ENCODE measurements at regions not wholly inside any gene's neighbourhood (a gene's known extent, or its start where the extent isn't known, plus 50 kb on each side); places are given as distances from the start of the nearest gene placed in this dataset.

DNA sequence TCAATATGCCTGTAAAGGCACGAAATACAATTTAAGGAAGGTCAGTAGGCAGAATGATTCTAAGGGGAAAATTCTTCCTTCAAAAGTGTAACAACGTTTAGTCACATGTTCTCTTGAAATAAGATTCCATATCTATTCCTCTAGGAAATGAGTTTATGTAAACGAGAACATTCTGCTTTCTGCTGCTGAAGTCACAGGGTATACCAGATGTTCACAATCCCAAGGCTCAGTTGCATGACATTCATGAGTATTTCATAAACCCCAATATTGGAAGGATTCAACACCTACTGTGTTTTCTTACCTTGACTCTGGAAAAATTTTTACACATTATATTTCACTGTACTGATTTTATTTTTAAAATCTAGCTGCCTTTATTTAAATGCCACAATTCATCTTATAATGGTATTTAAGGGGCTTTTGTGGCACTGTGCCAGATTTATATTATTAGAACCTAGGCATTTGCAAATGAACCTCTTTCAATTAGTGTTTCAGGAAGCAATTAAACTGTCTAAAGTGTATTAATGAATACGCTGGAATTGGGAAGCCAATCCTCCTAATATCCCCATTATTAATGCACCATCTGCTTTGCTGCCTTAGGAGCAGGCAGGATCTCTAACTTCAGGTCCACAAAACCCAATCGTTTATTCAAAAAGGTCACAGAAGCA lies 542.6 kb upstream of the KLHL29 start:
- Histone ChIP-seq H3K4me1 (ENCODE audit: control insufficient read depth, insufficient read depth, low read length) (no peaks in the 10 kb centered on the region), H3K27ac (ENCODE audit: low read depth, low read length) (no peak overlapping the region), H3K36me3 (ENCODE audit: control insufficient read depth, insufficient read depth, low read length) (no peaks in the 10 kb centered on the region), H3K4me3 (ENCODE audit: low read depth, low read length) (no peak overlapping the region), H3K9me3 (ENCODE audit: control insufficient read depth, insufficient read depth, low read depth, low read length) (no peaks in the 10 kb centered on the region), H3K9ac (ENCODE audit: low read length) (no peak overlapping the region), H3K27me3 (ENCODE audit: control insufficient read depth, insufficient read depth, low read length) (no peaks in the 10 kb centered on the region)

GRCh38 chr2:22843919-22844537 lies 541.0 kb upstream of the KLHL29 start:
- H3K4me1 ChIP-seq (ENCODE audit: control insufficient read depth, insufficient read depth, low read length), result no peaks in the 10 kb centered on the region

DNA sequence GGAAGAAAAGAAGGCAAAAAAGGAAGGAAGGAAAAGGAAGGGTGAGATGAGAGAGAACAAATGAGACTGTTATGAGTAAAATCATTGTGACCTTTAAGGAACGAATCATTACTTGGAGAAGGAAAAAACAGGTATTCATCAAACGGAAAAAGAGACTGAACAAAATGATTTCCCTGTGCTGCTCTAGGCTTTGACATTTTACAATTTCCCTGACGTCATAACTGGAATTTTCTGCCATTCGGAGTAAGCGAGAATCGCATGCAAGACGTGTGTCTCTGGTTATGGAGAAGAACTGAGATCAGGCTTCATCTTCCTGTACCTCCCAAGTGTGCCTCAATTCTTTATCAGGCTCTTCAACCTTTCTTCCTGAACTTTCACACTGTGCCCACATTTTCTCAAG lies 534.7 kb upstream of the KLHL29 start:
- Histone ChIP-seq H3K9ac (ENCODE audit: low read length) (no peak overlapping the region), H3K27me3 (ENCODE audit: control insufficient read depth, insufficient read depth, low read length) (no peaks in the 10 kb centered on the region), H3K27ac (ENCODE audit: low read depth, low read length) (no peak overlapping the region), H3K4me3 (ENCODE audit: low read depth, low read length) (no peak overlapping the region), H3K36me3 (ENCODE audit: control insufficient read depth, insufficient read depth, low read length) (no peaks in the 10 kb centered on the region), H3K9me3 (ENCODE audit: control insufficient read depth, insufficient read depth, low read depth, low read length) (peaks cover 10% of the 10 kb centered on the region), H3K4me1 (ENCODE audit: control insufficient read depth, insufficient read depth, low read length) (no peaks in the 10 kb centered on the region)

More at GRCh38 chr2:22843919-22844537, 541.0 kb upstream of the KLHL29 start:
- Histone ChIP-seq H3K4me3 (ENCODE audit: low read depth, low read length) (no peak overlapping the region), H3K27me3 (ENCODE audit: control insufficient read depth, insufficient read depth, low read length) (no peaks in the 10 kb centered on the region), H3K36me3 (ENCODE audit: control insufficient read depth, insufficient read depth, low read length) (no peaks in the 10 kb centered on the region), H3K9ac (ENCODE audit: low read length) (no peak overlapping the region), H3K27ac (ENCODE audit: low read depth, low read length) (no peak overlapping the region), H3K9me3 (ENCODE audit: control insufficient read depth, insufficient read depth, low read depth, low read length) (no peaks in the 10 kb centered on the region)

GRCh38 chr2:22854588-22854987 lies 530.4 kb upstream of the KLHL29 start:
- H3K4me3 ChIP-seq (ENCODE audit: low read depth, low read length), result no peak overlapping the region

DNA sequence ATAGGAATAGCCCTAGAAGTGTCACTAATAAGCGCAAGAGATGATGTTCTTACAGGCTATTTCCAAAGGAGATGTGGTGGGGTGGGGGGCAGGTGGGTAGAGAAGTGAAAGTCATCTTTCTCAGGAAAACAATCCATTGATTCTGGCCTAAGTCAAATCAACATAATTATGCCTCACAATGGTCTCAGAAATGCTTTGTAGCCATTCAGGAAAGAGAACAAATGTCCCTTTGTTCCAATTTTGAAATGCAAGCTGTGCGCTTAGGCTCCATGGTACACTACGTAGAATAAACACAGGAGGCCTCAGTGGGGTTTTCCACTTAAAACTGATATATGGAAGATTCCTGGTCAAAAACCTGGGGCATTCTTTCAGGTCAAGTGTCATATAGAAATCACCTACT lies 529.9 kb upstream of the KLHL29 start:
- no peak overlapping the region for H3K9ac ChIP-seq (ENCODE audit: low read length)
- no peaks in the 10 kb centered on the region for H3K27me3 ChIP-seq (ENCODE audit: control insufficient read depth, insufficient read depth, low read length)
- H3K4me3 ChIP-seq (ENCODE audit: low read depth, low read length), result no peak overlapping the region
- no peak overlapping the region for H3K27ac ChIP-seq (ENCODE audit: low read depth, low read length)
- peaks cover 12% of the 10 kb centered on the region for H3K9me3 ChIP-seq (ENCODE audit: control insufficient read depth, insufficient read depth, low read depth, low read length)
- H3K4me1 ChIP-seq (ENCODE audit: control insufficient read depth, insufficient read depth, low read length), result no peaks in the 10 kb centered on the region
- H3K36me3 ChIP-seq (ENCODE audit: control insufficient read depth, insufficient read depth, low read length), result no peaks in the 10 kb centered on the region

More at GRCh38 chr2:22854588-22854987, 530.4 kb upstream of the KLHL29 start:
- Histone ChIP-seq H3K27me3 (ENCODE audit: control insufficient read depth, insufficient read depth, low read length) (no peaks in the 10 kb centered on the region), H3K36me3 (ENCODE audit: control insufficient read depth, insufficient read depth, low read length) (no peaks in the 10 kb centered on the region), H3K27ac (ENCODE audit: low read depth, low read length) (no peak overlapping the region), H3K9ac (ENCODE audit: low read length) (no peak overlapping the region), H3K9me3 (ENCODE audit: control insufficient read depth, insufficient read depth, low read depth, low read length) (peaks cover 10% of the 10 kb centered on the region), H3K4me1 (ENCODE audit: control insufficient read depth, insufficient read depth, low read length) (no peaks in the 10 kb centered on the region)

DNA sequence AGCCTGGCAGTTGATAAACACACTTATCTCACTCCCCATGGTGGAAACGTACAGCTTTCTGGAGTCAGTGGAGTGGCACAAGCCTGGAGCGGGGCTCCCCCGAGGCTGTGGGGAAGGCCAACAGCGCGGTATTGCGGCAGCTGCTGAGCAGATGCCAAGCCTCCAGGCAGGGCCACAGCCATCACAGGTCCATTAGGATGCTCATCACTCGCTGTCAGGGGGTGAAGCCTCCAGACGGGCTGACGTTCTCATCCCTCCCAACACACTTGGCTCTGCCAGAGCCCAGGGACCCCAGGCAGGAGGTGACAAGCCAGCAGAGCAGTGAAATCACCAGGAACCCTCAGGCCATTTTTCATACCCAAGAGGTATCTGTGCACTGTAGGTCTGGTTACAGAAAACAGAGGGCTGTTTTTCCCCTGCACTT lies 529.2 kb upstream of the KLHL29 start:
- Histone ChIP-seq H3K9me3 (ENCODE audit: control insufficient read depth, insufficient read depth, low read depth, low read length) (peaks cover 18% of the 10 kb centered on the region), H3K27ac (ENCODE audit: low read depth, low read length) (no peak overlapping the region), H3K9ac (ENCODE audit: low read length) (no peak overlapping the region), H3K27me3 (ENCODE audit: control insufficient read depth, insufficient read depth, low read length) (no peaks in the 10 kb centered on the region), H3K36me3 (ENCODE audit: control insufficient read depth, insufficient read depth, low read length) (no peaks in the 10 kb centered on the region), H3K4me3 (ENCODE audit: low read depth, low read length) (no peak overlapping the region), H3K4me1 (ENCODE audit: control insufficient read depth, insufficient read depth, low read length) (no peaks in the 10 kb centered on the region)

DNA sequence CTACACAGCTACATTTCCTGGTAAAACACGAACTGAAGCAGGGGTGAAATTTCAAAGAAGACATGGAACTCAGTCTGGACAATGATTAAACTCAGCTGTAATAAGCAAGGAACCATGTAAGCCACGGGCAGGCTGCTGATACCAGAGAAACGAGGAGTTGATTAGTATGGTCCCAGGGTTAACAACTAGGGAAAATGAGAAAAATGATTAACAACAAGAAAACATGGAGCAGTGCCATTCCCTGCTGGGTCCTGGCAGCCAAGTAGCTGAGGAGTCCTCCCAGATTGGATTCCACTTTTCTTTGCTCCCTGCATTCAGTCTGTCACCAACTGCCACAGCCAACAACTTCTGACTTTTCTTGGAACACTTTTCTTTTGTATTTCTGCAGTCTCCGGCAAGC lies 517.0 kb upstream of the KLHL29 start:
- Histone ChIP-seq H3K4me1 (ENCODE audit: control insufficient read depth, insufficient read depth, low read length) (no peaks in the 10 kb centered on the region), H3K4me3 (ENCODE audit: low read depth, low read length) (no peak overlapping the region), H3K9ac (ENCODE audit: low read length) (no peak overlapping the region), H3K9me3 (ENCODE audit: control insufficient read depth, insufficient read depth, low read depth, low read length) (no peaks in the 10 kb centered on the region), H3K27me3 (ENCODE audit: control insufficient read depth, insufficient read depth, low read length) (no peaks in the 10 kb centered on the region), H3K27ac (ENCODE audit: low read depth, low read length) (no peak overlapping the region), H3K36me3 (ENCODE audit: control insufficient read depth, insufficient read depth, low read length) (no peaks in the 10 kb centered on the region)

DNA sequence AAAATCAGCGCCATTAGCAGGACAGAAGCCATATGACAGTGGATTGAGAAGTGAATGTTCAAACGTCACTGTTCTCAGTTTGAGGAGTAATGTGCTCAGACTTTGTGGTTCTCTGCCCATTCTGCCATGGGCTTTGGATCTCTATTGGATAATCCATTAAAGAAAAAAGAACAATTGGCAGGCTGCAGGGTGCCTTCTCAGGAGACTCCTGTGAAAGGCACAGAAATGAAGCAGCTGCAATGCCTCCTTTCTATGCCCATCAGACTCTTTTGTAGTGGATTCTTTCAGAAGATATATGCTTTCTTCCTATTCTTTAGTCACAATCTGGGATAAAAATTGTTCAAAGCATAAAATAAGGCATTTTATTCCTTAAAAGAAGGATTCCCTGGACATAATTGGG lies 506.9 kb upstream of the KLHL29 start:
- Histone ChIP-seq H3K4me1 (ENCODE audit: control insufficient read depth, insufficient read depth, low read length) (peaks cover 6% of the 10 kb centered on the region; the same call in 1 of the 2 replicates), H3K36me3 (ENCODE audit: control insufficient read depth, insufficient read depth, low read length) (no peaks in the 10 kb centered on the region), H3K9me3 (ENCODE audit: control insufficient read depth, insufficient read depth, low read depth, low read length) (0 out of 2 replicates have a peak, but pooled peaks cover 2% of the 10 kb centered on the region), H3K27ac (ENCODE audit: low read depth, low read length) (no peak overlapping the region), H3K9ac (ENCODE audit: low read length) (no peak overlapping the region), H3K4me3 (ENCODE audit: low read depth, low read length) (no peak overlapping the region), H3K27me3 (ENCODE audit: control insufficient read depth, insufficient read depth, low read length) (no peaks in the 10 kb centered on the region)

- peaks cover 6% of the 10 kb centered on the region; the same call in 1 of the 2 replicates for H3K9me3 ChIP-seq (ENCODE audit: control insufficient read depth, insufficient read depth, low read depth, low read length)
- H3K36me3 ChIP-seq (ENCODE audit: control insufficient read depth, insufficient read depth, low read length), result no peaks in the 10 kb centered on the region
- H3K4me3 ChIP-seq (ENCODE audit: low read depth, low read length), result no peak overlapping the region
- peaks cover 6% of the 10 kb centered on the region; the same call in 1 of the 2 replicates for H3K4me1 ChIP-seq (ENCODE audit: control insufficient read depth, insufficient read depth, low read length)
- H3K9ac ChIP-seq (ENCODE audit: low read length), result no peak overlapping the region
- no peaks in the 10 kb centered on the region for H3K27me3 ChIP-seq (ENCODE audit: control insufficient read depth, insufficient read depth, low read length)
- H3K27ac ChIP-seq (ENCODE audit: low read depth, low read length), result no peak overlapping the region
Observed at GRCh38 chr2:22879009-22879863, 505.7 kb upstream of the KLHL29 start.

GRCh38 chr2:22880161-22880560 lies 504.8 kb upstream of the KLHL29 start:
- no peak overlapping the region for H3K4me3 ChIP-seq (ENCODE audit: low read depth, low read length)
- H3K4me1 ChIP-seq (ENCODE audit: control insufficient read depth, insufficient read depth, low read length), result peaks cover 12% of the 10 kb centered on the region

DNA sequence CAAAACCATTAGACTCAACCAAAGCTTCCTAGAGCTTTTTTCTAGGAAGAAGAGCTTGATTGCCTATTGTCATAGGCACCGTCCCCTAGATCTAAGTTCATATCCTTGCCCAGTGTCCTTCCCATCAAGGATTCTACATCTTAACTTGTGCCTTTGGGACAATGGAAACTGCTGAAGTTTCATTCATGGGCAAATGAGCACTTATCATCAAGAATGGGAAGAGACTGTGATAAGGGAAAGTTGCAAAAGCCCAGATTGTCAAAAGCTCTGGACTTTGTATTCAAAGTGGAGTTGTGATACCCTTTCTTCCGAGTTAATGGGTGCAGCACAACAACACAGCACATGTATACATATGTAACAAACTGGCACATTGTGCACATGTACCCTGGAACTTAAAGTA lies 503.0 kb upstream of the KLHL29 start:
- H3K4me3 ChIP-seq (ENCODE audit: low read depth, low read length), result no peak overlapping the region
- no peak overlapping the region for H3K27ac ChIP-seq (ENCODE audit: low read depth, low read length)
- no peaks in the 10 kb centered on the region for H3K36me3 ChIP-seq (ENCODE audit: control insufficient read depth, insufficient read depth, low read length)
- peaks cover 23% of the 10 kb centered on the region for H3K4me1 ChIP-seq (ENCODE audit: control insufficient read depth, insufficient read depth, low read length)
- no peak overlapping the region for H3K9ac ChIP-seq (ENCODE audit: low read length)
- H3K9me3 ChIP-seq (ENCODE audit: control insufficient read depth, insufficient read depth, low read depth, low read length), result peaks cover 4% of the 10 kb centered on the region; the same call in 1 of the 2 replicates
- H3K27me3 ChIP-seq (ENCODE audit: control insufficient read depth, insufficient read depth, low read length), result no peaks in the 10 kb centered on the region

More at GRCh38 chr2:22880161-22880560, 504.8 kb upstream of the KLHL29 start:
- Histone ChIP-seq H3K27me3 (ENCODE audit: control insufficient read depth, insufficient read depth, low read length) (no peaks in the 10 kb centered on the region), H3K9ac (ENCODE audit: low read length) (no peak overlapping the region), H3K36me3 (ENCODE audit: control insufficient read depth, insufficient read depth, low read length) (no peaks in the 10 kb centered on the region), H3K9me3 (ENCODE audit: control insufficient read depth, insufficient read depth, low read depth, low read length) (peaks cover 6% of the 10 kb centered on the region; the same call in 1 of the 2 replicates), H3K27ac (ENCODE audit: low read depth, low read length) (no peak overlapping the region)

Measured in HUES6 (cell line).